Ureter (tissue), 1 donor: ENCODE measurements at regions not wholly inside any gene's neighbourhood (a gene's known extent, or its start where the extent isn't known, plus 50 kb on each side); places are given as distances from the start of the nearest gene placed in this dataset.
A peak's percentile ranks its signal among the peaks of the same experiment; 100 is the strongest.
"Not testable (repeated sequence)": the region's sequence is repeated elsewhere in the genome, so short reads cannot be mapped to it uniquely, and the experiment has no call there.

Experiments
- DNase-seq: peaks from one replicate; pipeline ENCODE4 v3.0.0-alpha.2; 2020; ENCODE audit warnings: low spot score
- donor health status: DM: yes; HTN: yes; CAD: no.

DNA sequence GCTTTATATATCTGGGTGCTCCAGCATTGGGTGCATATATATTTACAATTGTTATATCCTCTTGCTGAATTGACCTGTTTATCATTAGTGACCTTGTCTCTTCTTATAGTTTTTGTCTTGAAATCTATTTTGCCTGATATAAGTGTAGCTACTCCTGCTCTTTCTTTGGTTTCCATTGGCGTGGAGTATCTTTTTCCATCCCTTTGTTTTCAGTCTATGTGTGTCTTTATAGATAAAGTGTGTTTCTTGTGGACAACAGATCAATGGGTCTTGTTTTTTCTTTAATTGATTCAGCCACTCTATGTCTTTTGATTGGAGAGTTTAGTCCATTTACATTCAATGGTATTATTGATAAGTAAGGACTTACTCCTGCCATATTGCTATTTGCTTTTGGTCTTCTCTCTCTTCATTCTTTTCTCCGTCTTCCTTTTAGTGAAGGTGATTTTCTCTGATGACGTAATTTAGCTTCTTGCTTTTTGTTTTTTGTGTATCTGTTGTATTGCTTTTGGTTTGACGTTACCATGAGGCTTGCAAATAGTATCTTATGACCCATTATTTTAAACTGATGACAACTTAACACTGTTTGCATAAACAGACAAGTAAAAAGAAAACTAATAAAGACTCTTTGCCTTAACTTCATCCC, 347.6 kb downstream of the TMEM121 start:
- DNase-seq, result no peak

DNA sequence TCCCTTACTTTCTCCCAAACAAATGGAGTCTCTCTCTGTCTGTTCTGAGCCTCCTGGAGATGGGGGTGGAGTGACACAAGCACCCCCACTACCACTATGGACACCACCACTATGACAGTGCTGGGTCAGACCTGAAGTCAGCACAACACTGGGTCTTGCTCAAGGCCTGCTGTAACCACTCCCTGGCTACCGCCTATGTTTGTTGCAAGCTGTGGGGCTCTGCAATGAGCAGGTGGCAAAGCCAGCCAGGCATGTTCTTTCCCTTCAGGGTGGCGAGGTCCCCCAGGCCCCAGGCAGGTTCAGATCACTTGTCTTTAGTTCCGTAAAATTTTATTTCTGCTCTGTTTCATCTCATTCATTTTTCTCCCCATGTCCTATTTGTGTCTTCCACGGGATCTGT, 349.8 kb downstream of the TMEM121 start:
- DNase-seq, result no peak

DNA sequence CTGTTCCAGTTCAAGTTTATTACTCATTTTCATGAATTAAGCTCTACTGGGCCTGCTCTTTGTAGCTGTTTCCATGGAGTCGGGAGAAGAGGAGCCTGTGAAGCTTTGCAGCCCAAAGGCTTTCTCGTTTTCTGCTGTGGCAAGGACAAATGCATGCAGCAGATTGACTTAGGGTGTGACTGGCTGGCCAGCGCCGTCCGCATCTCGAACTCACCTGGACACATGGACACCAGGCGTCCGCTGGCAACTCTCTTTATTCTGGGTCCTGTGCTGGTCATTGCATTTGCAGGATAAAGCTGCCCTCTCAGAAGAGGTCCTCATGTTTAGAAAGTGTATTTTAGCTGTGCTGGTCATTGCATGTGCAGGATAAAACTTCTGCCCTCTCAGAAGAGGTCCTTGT, 350.4 kb downstream of the TMEM121 start:
- DNase-seq, result no peak

DNA sequence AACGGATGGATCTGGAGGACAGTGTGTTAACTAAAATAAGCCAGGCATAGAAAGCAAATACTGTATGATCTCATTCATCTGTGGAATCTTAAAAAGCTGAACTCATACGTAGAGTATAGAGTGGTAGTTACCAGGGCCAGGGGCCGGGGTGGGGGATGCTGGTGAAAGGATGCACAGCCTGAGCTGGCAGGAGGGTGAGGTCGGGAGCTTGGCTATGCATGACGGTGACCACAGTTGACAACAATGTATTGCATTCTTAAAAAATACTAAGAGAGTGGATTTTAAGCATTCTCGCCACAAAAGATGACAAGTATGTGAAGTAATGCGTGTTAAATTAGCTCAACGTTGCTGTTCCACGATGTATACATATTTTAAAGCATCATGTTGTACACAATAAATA, 351.3 kb downstream of the TMEM121 start:
- peak; percentile 32 for DNase-seq

DNA sequence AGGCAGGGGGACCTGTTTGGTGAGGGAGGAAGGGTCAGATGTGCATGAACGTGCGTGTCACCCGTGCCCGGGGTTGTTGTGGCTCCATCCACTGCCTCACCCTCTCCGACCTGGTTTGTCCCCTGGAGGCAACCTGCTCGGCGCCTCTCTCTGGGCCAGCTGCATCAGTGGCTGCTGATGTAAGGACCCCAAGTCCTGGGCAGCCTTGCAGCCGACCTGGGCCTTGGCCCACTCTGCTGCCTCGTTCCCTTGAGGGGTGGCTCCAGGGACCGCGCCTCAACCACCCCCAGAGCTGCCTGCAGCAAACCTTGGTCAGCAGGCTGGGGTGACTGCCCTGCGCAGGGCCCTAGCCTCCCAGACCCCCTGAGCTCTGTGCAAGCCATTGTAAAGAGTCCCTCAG, 351.7 kb downstream of the TMEM121 start:
- no peak for DNase-seq

DNA sequence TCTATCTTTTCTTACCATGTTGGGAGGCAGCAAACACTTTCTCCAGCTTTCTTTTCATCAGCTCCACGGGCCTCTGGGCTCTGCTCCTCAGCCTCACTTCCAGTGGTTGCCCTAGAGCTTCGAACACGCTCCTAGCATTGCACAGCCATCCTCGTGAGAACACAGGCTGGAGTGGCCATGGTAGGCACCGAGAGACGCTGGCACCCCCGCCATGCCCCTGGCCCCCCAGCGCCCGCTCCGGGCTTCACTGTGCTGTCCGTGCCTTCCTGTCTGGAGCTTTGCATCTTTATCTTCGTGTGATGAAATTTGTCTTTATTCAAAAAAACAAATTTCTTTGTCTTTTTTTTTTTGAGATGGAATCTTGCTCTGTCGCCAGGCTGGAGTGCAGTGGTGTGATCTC, 352.2 kb downstream of the TMEM121 start:
- DNase-seq, result peak; percentile 30

DNA sequence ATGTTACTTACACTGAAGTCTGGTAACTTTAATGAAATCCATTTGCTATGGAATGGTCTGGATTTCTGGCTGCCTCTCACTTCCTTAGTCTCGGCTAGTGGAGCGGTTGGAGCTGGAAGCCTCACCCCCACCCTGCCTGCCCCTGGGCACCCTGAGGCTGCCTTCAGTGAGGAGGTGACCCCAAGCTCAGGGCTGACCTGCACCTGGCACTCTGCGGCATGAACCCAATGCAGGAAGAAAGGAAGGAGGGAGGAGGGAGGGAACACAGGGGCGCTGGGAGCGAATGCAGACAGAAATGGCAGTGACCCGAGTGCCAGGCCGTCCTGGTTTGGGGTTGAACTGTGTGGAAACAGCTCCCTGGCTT, 353.1 kb downstream of the TMEM121 start:
- DNase-seq, result peak; percentile 32

DNA sequence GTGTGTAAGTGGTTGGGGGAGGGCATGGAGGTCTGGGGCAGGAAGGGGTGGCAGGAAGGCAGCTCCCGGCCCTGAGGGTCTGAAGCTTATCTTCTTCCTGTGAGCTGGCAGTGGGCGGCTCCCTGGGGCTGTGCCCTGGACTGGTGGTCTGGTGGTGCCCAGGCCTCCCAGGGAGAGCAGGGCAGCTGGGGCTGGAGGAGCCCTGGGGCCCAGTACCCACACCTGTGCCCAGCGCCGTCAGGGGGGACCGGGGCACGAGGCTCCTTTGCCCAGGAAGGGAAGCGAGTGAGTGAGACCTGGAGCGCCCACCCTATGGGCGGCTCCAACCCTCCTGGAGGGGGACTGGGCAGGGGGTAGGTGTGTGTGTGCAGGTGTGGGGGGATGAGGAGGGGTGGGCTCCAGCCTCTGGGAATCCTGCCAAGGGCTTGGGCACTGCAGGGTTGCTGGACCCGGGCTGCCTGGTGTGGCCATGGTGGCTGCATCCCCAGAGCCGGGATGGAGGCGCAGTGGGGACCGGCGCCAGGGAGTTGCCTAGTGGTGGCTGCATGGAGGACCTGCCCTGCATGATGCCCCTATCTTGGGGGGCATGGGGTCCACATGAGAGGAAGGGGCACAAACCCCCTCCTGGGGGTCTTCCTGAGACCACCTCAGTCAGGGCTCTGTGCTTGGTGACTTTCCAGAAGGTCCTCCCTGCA, 353.6 kb downstream of the TMEM121 start:
- DNase-seq, result peak; percentile 41

DNA sequence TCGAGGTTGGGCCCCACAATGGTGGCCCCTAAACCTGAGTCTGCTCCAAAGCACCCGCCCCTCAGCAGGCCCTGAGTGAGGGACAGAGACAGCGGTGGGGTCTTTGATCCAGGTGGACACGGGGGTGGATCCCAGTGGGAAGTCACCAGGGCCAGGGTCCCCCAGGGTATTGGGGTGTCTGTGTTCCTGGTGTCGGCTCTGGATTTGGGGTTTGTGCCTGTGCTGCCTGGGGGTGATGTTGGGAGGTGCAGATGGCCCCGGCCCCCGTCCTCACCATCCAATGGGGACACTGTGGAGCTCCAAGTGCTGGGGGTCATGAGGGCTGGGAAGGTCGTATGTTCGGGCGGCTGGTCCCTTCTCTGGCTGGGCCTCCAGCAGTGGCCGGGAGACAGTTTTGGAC, 354.2 kb downstream of the TMEM121 start:
- peak; percentile 38 for DNase-seq

DNA sequence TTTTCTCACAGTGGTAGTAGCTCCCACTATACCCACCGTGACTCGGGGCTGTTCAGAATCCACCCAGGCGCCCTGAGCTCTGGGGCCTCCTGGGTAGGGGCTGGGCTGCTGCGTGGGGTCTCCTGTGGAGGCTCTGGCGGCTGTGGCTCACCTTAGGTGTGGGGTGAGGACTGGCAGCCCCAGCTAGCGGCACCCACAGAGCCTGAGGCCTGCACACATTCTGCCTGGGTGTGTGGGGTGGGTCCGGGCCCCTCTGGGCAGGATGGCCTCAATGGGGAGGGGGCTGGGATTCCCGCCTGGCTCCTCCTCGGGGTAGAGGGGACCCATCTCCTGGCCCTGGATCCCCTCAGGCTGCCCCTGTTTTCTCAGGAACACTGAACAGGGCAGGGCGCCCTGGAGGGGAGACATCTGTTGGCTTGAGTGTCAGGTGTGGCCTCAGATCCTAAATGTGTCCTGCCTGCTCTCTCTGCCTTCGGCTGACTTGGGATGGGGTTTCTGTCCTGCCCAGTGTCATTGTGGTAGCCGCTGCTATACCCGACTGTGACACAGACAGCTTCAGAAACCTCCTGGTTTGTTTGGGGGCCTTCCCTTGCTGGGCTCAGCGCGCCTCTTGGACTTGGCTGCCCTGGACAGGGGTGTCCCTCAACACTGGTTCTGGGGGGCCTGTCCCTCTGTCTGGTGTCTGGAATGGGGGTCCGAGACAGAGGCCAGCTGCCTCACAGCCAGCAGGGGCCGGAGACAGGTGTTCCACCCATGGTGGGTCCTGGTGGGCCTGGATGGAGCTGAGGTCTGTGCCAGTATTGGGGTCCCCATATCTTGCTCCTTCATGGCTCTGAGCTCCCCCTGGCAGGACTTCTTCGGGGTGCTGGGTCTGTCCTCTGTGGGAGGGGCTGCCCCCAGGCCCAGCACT, 354.9 kb downstream of the TMEM121 start:
- peak; percentile 37 for DNase-seq

DNA sequence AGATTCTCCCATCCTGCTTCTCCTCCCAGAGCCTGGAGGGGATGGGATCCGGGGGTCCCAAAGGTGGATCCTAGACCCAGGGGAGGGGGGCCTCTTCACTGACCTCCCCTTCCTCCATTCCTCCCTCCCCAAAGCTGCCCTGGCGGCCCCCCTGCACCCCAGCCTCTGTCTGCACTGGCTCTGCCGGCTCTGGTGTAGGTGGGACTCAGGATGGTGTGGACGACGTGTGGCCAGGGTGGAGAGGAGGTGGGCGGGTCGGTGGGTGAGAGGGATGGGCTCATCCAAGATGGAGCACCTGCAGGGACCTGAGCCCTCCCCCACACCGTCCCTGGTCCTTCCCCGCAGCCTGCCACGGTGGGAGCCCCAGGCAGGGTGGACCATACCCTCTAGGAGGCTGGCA, 355.6 kb downstream of the TMEM121 start:
- DNase-seq, result not testable (repeated sequence)

DNA sequence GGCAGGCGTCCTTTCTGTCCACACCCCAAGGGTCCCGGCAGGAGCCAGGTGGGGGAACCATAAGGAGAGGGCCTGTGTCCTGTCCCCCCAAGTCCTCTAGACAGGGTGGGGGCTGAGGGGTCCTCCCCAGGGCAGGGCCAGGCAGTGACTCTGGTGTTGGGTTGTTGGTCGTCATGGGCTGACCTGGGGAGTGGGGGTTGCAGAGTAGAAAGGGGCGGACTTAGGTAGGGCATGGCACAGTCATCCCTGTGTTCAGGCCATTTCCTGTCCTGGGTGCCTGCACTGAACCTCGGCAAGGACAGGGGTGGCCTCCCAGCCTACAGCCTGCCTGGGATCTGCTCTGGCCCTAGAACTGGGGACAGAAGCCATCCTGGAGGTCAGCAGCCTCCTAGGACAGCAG, 356.2 kb downstream of the TMEM121 start:
- no peak for DNase-seq

DNA sequence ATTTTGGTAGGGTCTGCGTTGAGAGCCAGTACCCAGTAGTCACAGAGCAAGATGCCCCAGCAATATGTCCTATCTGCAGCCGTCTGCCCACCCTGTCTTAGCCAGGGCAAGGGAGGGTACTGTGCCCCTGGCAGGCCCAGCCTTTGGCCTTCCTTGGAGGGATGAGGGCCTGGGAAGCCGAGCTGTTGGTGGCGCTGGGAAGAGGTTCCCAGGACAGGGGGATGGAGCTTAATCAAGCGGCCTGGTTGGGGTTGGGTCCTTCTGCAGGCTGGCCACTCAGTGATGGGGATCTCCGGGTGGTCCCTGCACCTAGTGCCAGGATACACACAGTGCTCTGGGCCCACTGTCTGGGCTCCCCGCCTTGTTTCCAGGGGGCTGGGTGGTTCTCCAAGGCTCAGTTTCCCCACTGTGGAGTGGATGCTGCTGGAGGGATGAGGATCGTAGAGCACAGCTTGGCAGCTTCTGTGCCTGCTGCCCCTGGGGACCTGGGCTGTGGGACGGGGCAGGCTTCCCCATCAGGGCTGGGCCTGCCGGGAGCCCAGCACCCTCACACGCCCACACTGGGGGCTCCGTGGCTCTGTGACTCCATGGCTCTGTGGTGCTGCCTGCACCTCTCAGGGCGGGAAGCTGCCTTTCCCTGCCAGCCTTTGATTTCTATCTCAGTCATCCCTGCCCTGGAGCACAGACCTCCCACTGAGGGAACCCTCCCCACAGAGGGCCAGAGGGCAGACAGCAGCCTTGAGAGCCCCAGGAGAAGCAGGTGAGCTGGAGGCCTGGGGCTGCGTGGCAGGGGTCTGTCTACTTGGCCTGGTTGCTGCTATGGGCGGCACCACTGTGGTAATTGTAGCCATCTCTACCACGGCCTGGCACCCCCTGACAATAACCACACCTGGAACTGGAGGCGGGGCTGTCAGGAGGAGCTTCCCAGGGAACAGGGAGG, 357.0 kb downstream of the TMEM121 start:
- DNase-seq, result no peak

DNA sequence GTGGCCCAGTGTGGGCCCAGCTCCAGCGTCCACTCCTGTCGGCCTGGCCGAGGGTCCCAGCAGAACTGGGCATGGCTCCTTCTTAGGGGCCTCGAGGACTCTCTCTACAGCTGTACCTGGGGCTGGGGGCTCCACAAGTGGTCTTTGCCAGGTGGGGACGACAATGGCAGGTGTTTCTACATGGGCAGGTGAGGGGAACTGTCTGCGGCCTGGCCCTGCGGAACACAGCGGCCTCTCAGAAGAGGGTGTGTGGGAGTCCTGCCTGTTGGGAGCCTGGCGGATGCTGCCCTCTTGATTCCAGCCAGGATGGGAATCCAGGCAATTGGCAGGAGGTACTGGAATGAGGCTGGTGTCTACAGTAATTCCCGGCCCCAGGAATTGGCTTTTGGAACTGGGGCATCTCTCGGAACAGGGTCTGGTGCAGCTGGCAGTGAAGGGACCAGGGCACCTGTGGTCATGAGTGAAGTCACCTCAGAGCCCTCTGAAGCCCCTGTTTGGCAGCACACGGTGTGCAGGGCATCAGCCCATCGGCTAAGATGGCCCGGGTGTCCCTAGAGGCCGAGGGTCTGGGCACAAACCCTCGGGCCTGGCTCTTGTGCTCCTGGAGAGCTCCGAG, 357.9 kb downstream of the TMEM121 start:
- not testable (repeated sequence) for DNase-seq

DNA sequence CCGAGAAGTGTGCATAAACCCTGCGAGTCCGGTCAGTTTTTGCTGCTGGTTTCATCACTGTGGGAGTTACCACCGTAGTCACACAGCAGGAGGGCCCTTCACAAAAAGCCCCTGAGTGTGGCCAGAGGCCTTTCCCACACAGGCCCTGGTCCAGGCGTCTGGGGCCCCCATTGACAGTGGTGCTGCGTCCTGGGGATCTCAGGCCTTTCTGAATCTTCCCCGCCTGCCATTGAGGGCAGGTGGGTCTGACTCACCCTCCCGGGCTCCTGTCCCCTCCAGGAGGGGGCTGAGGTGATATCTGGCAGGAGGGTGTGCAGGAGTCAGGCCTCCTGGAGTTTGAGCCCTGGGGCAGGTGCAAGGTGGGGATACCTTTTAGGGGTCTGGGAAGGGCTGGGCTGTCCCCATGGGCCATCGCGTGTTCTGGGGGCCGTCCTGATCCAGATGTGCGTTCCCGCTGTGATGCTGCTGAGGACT, 358.5 kb downstream of the TMEM121 start:
- no peak for DNase-seq

DNA sequence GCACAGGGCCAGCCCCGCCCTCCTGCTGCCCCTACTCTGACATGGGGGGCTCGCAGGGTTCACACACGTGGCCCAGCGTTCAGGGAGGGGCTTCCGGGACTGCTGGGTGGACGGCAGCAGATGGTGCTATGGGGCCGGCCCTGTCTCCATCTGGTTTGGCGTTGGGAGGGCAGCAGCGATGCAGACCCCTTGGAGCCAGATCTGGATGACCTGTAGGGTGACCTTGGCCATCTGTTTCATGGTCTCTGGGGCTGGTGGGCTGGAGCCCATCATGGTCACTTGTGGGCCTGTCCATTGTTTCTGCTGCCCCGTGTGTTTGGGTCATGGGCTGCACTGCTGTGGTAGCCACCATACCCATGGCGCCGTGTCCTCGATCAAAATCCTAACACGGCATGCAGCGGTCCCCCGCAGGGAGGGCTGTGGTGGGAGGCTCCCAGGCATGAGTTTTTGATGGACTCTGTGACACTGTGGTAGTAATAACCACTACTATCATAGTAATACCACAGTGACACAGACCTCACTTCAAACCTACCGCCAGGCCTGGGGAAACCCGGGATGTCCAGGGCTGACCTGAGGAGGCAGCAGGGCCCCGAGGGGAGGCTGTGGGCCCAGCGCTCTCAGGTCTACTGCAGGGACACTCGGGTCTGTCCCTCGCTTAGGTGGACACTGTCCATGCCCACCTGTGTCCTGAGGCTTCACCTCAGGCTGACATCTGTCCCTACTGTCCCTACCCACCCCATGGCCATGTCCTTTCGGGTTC, 359.4 kb downstream of the TMEM121 start:
- no peak for DNase-seq

DNA sequence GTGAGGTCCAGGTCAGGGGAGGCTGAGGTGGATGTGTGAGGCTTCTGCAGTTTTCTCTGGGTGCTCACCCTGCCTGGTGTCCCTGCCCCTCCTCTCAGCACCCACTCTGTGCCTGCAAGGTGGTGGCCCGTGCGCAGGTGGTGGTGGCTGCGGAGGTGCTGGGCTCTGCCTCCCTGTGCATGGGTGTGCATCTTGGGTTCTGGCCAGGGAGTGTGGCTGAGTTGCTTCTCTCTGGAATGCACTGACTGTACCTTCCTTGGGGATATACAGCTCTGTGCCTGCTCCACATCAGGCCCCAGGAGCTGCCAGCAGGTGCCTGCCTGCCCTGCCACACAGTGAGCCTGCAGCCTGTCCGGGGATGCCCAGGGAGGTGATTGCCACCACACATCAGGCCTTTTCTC, 360.4 kb downstream of the TMEM121 start:
- not testable (repeated sequence) for DNase-seq

DNA sequence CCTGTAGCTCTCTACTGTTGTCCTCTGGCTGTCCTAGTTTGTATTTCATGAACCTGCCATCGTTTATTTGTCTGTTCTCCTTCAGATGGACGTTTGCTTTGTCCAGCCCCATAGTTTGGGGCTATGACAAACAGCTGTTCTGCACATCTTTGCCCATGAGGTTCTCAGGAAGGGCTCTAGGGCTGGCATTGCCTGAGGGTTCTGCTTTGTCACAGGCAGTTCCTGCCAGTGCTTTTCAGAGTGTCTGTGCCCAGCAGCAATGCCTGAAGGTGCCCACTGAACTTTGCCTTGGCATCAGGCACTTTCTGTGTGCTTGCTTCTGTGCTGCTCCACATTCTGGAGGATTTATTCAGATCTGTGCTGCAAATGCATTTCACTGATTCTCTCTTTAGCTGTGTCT, 361.3 kb downstream of the TMEM121 start:
- DNase-seq, result no peak

DNA sequence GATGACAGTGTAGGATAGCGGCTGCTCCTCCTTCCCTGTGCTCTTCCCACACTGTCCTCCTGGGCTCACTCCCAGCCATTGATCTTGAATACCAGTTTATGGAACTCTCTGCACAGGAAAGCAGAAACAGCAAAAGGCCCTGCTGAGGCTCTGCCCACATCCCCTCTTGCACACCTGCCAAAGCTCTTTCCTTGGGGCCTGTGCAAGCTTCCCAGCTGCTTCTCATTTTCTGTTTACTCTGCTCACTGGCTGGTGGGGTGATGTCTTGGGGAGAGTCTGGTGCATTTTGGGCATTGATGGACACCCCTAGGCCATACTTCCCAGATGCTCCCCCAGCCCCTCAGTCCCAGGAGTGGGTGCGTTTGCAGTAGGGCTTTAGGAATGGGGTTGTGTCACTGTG, 361.8 kb downstream of the TMEM121 start:
- DNase-seq, result no peak
